OCI-LY1 (cell line): ENCODE measurements at regions not wholly inside any gene's neighbourhood (a gene's known extent, or its start where the extent isn't known, plus 50 kb on each side); places are given as distances from the start of the nearest gene placed in this dataset.

Experiments used
- H2AFZ ChIP-seq: fragments of 200-600 bp; sonication (generic), shearing (Covaris generic); 2 replicates; pipeline ENCODE4 v1.6.0; 2014; ENCODE audit warnings: antibody characterized with exemption, mild to moderate bottlenecking, low read length
- H3F3A ChIP-seq: fragments of 200-600 bp; sonication (generic), shearing (Covaris generic); 2 replicates; pipeline ENCODE4 v1.6.0; 2014; ENCODE audit warnings: mild to moderate bottlenecking, antibody characterized with exemption, low read length, moderate library complexity; ENCODE audit not compliant: insufficient read depth
- H3K27ac ChIP-seq: fragments of 200-600 bp; sonication (generic); 2 replicates; pipeline ENCODE4 v1.5.1; 2014; ENCODE audit warnings: low read length, mixed run types, mild to moderate bottlenecking, low read depth; ENCODE audit not compliant: poor library complexity, severe bottlenecking
- H3K27me3 ChIP-seq: fragments of 200-600 bp; sonication (generic); 2 replicates; pipeline ENCODE4 v1.6.0; 2014; ENCODE audit warnings: antibody characterized with exemption, mild to moderate bottlenecking, low read length, moderate library complexity; ENCODE audit not compliant: insufficient read depth
- H3K36me3 ChIP-seq: fragments of 200-600 bp; sonication (generic); 2 replicates; pipeline ENCODE4 v1.6.1; 2014; ENCODE audit warnings: mild to moderate bottlenecking, antibody characterized with exemption, low read length, moderate library complexity, mixed read lengths; ENCODE audit not compliant: insufficient read depth
- H3K4me1 ChIP-seq: fragments of 200-600 bp; sonication (generic); 2 replicates; pipeline ENCODE4 v1.5.1; 2014; ENCODE audit warnings: mild to moderate bottlenecking, low read length, moderate library complexity; ENCODE audit not compliant: insufficient read depth, severe bottlenecking
- H3K4me2 ChIP-seq: fragments of 200-600 bp; sonication (generic), shearing (Covaris generic); 2 replicates; pipeline ENCODE4 v1.6.1; 2014; ENCODE audit warnings: low read length
- H3K4me3 ChIP-seq: fragments of 200-600 bp; sonication (generic); 2 replicates; pipeline ENCODE4 v1.5.1; 2014; ENCODE audit warnings: low read length, low read depth, mild to moderate bottlenecking, mixed read lengths; ENCODE audit not compliant: poor library complexity, severe bottlenecking
- H3K79me2 ChIP-seq: fragments of 200-600 bp; shearing (Covaris generic); 2 replicates; pipeline ENCODE4 v1.6.1; 2016; ENCODE audit warnings: mixed run types, low read length, mixed read lengths; ENCODE audit not compliant: insufficient read depth
- H3K9ac ChIP-seq: fragments of 200-600 bp; sonication (generic), shearing (Covaris generic); 2 replicates; pipeline ENCODE4 v1.6.1; 2014; ENCODE audit warnings: mild to moderate bottlenecking, low read length, mixed read lengths
- H3K9me2 ChIP-seq: fragments of 200-600 bp; sonication (generic), shearing (Covaris generic); 2 replicates; pipeline ENCODE4 v1.6.1; 2014; ENCODE audit warnings: low read depth, mild to moderate bottlenecking, low read length, mixed read lengths
- H3K9me3 ChIP-seq: fragments of 200-600 bp; shearing (Covaris generic); 2 replicates; pipeline ENCODE4 v1.6.1; 2014; ENCODE audit warnings: low read length, mixed read lengths
- H4K20me1 ChIP-seq: fragments of 200-600 bp; sonication (generic), shearing (Covaris generic); 2 replicates; pipeline ENCODE4 v1.6.0; 2016; ENCODE audit warnings: mild to moderate bottlenecking, low read length; ENCODE audit not compliant: insufficient read depth
- CTCF ChIP-seq: fragments of 200-600 bp; sonication (generic), shearing (Covaris generic); IDR thresholded peaks from 2 replicates; pipeline ENCODE4 v1.5.1; 2017; ENCODE audit warnings: mild to moderate bottlenecking, antibody characterized with exemption, low read length, moderate library complexity, mixed read lengths
- EZH2 ChIP-seq: fragments of 200-600 bp; sonication (generic), shearing (Covaris generic); IDR thresholded peaks from 2 replicates; pipeline ENCODE4 v1.8.0; 2017; ENCODE audit warnings: borderline replicate concordance, mixed run types, mild to moderate bottlenecking, antibody characterized with exemption, low read length, moderate library complexity, mixed read lengths

- no peak overlapping the region for H2AFZ ChIP-seq
- no peaks in the 10 kb centered on the region for H3K9me3 ChIP-seq
- H3K9me2 ChIP-seq, result no peaks in the 10 kb centered on the region
- no peaks in the 10 kb centered on the region for H4K20me1 ChIP-seq
- H3K4me1 ChIP-seq, result no peaks in the 10 kb centered on the region
- H3K9ac ChIP-seq, result no peak overlapping the region
- H3K4me3 ChIP-seq, result no peak overlapping the region
- no peaks in the 10 kb centered on the region for H3K79me2 ChIP-seq
- H3K27ac ChIP-seq, result no peak overlapping the region
- no peaks in the 10 kb centered on the region for H3F3A ChIP-seq
- no peak for TF ChIP-seq CTCF
- TF ChIP-seq EZH2, result no peak
- H3K27me3 ChIP-seq, result no peaks in the 10 kb centered on the region
- no peaks in the 10 kb centered on the region for H3K36me3 ChIP-seq
- no peak overlapping the region for H3K4me2 ChIP-seq
Observed at GRCh38 chr6:76719449-76719848, 647.0 kb upstream of the IMPG1 start.

- Histone ChIP-seq H2AFZ (no peak overlapping the region), H3F3A (no peaks in the 10 kb centered on the region), H3K9me3 (no peaks in the 10 kb centered on the region), H3K4me3 (no peak overlapping the region), H3K27ac (no peak overlapping the region), H3K9ac (no peak overlapping the region), H3K9me2 (no peaks in the 10 kb centered on the region), H3K4me1 (no peaks in the 10 kb centered on the region), H4K20me1 (no peaks in the 10 kb centered on the region), H3K79me2 (no peaks in the 10 kb centered on the region), H3K4me2 (no peak overlapping the region), H3K27me3 (no peaks in the 10 kb centered on the region), H3K36me3 (no peaks in the 10 kb centered on the region)
- no peak for TF ChIP-seq CTCF
- no peak for TF ChIP-seq EZH2
Observed at GRCh38 chr6:76708641-76709331, 636.3 kb upstream of the IMPG1 start.

GRCh38 chr6:76707630-76708029 lies 635.2 kb upstream of the IMPG1 start:
- no peaks in the 10 kb centered on the region for H3K9me2 ChIP-seq
- H3K36me3 ChIP-seq, result no peaks in the 10 kb centered on the region
- H3F3A ChIP-seq, result no peaks in the 10 kb centered on the region
- H3K4me3 ChIP-seq, result no peak overlapping the region
- no peak overlapping the region for H3K4me2 ChIP-seq
- H3K9me3 ChIP-seq, result no peaks in the 10 kb centered on the region
- no peaks in the 10 kb centered on the region for H3K79me2 ChIP-seq
- no peak overlapping the region for H3K27ac ChIP-seq
- no peak overlapping the region for H3K9ac ChIP-seq
- no peaks in the 10 kb centered on the region for H4K20me1 ChIP-seq
- TF ChIP-seq EZH2 (no peak), CTCF (no peak)
- H3K27me3 ChIP-seq, result no peaks in the 10 kb centered on the region
- no peak overlapping the region for H2AFZ ChIP-seq
- H3K4me1 ChIP-seq, result no peaks in the 10 kb centered on the region
